ENCODE measurements at regions not wholly inside any gene's neighbourhood (a gene's known extent, or its start where the extent isn't known, plus 50 kb on each side); places are given as distances from the start of the nearest gene placed in this dataset.

GRCh38 chr11:116488836-116489389 is 283.9 kb downstream of the BUD13 start:
- TF ChIP-seq CTCF (IDR thresholded peaks at IDR 0.05) (no peak), ELF1 (IDR thresholded peaks at IDR 0.05) (no peak), PBX3 (IDR thresholded peaks at IDR 0.05) (no peak), EP300 (IDR thresholded peaks at IDR 0.05; ENCODE audit: borderline replicate concordance in 1 of 2, low read depth in 1 of 2, low read length in 1 of 2) (no peak)

Data from SK-N-SH (cell line).